NCI-H82 treated with DMSO at 0.1 percent for 48 hours (cell line): ENCODE measurements at regions not wholly inside any gene's neighbourhood (a gene's known extent, or its start where the extent isn't known, plus 50 kb on each side); places are given as distances from the start of the nearest gene placed in this dataset.

Experiments used
- DNase-seq: peaks from one replicate; lab custom pipeline; 2025; ENCODE audit not compliant: unreplicated experiment; lab: John Stamatoyannopoulos, UW

- DNase-seq = no peak
These were observed 514.2 kb upstream of the DIPK2B start for GRCh38 chrX:45714866-45715265.

GRCh38 chrX:45712067-45712466, 511.4 kb upstream of the DIPK2B start:
- DNase-seq = no peak

GRCh38 chrX:45711231-45711630, 510.6 kb upstream of the DIPK2B start:
- no peak for DNase-seq

GRCh38 chrX:45710081-45710801, 509.6 kb upstream of the DIPK2B start:
- DNase-seq = no peak

- no peak for DNase-seq
These were observed 508.7 kb upstream of the DIPK2B start for GRCh38 chrX:45709381-45709780.

- no peak for DNase-seq
These were observed 498.5 kb upstream of the DIPK2B start for GRCh38 chrX:45699158-45699557.

- DNase-seq = no peak
These were observed 496.9 kb upstream of the DIPK2B start for GRCh38 chrX:45697591-45697990.

- no peak for DNase-seq
These were observed 496.1 kb upstream of the DIPK2B start for GRCh38 chrX:45696736-45697135.

- no peak for DNase-seq
These were observed 489.3 kb upstream of the DIPK2B start for GRCh38 chrX:45689971-45690370.

- DNase-seq = no peak
These were observed 483.2 kb upstream of the DIPK2B start for GRCh38 chrX:45683914-45684313.

- DNase-seq = no peak
These were observed 481.2 kb upstream of the DIPK2B start for GRCh38 chrX:45681891-45682290.

GRCh38 chrX:45669715-45670340, 469.2 kb upstream of the DIPK2B start:
- DNase-seq = no peak

GRCh38 chrX:45668686-45669443, 468.2 kb upstream of the DIPK2B start:
- DNase-seq = no peak

- DNase-seq = no peak
These were observed 467.0 kb upstream of the DIPK2B start for GRCh38 chrX:45667666-45668065.

- DNase-seq = no peak
These were observed 464.1 kb upstream of the DIPK2B start for GRCh38 chrX:45664727-45665290.

GRCh38 chrX:45660477-45660876, 459.8 kb upstream of the DIPK2B start:
- DNase-seq = no peak

- DNase-seq = no peak
These were observed 432.7 kb upstream of the DIPK2B start for GRCh38 chrX:45633419-45633818.

- no peak for DNase-seq
These were observed 431.8 kb upstream of the DIPK2B start for GRCh38 chrX:45632506-45632905.

GRCh38 chrX:45630078-45630477, 429.4 kb upstream of the DIPK2B start:
- no peak for DNase-seq

- DNase-seq = no peak
These were observed 427.4 kb upstream of the DIPK2B start for GRCh38 chrX:45628041-45628440.

GRCh38 chrX:45623266-45623665, 422.6 kb upstream of the DIPK2B start:
- no peak for DNase-seq

GRCh38 chrX:45622538-45622937, 421.9 kb upstream of the DIPK2B start:
- DNase-seq = no peak
